Lower lobe of right lung (tissue), 2 donors: ENCODE measurements at regions not wholly inside any gene's neighbourhood (a gene's known extent, or its start where the extent isn't known, plus 50 kb on each side); places are given as distances from the start of the nearest gene placed in this dataset.

Source experiments
- ATAC-seq, 2 donors: fragments of 200-7000 bp; cut with Tn5 transposase; one replicate each; pipeline ENCODE4 v1.9.1; 2020 to 2022; ENCODE audit warnings: mild to moderate bottlenecking in 2 of 2, moderate library complexity in 2 of 2
- DNase-seq: peaks from one replicate; pipeline ENCODE4 v3.0.0-alpha.2; 2020
- H3K27ac ChIP-seq: fragments of 200-600 bp; one replicate; pipeline ENCODE4 v1.8.0; 2022
- H3K27me3 ChIP-seq: fragments of 200-600 bp; one replicate; pipeline ENCODE4 v1.8.0; 2022; ENCODE audit warnings: low read depth
- H3K36me3 ChIP-seq: fragments of 200-600 bp; one replicate; pipeline ENCODE4 v1.8.0; 2022; ENCODE audit warnings: mild to moderate bottlenecking
- H3K4me1 ChIP-seq: fragments of 200-600 bp; one replicate; pipeline ENCODE4 v1.8.0; 2022
- H3K4me3 ChIP-seq: fragments of 200-600 bp; one replicate; pipeline ENCODE4 v1.8.0; 2022; ENCODE audit warnings: mild to moderate bottlenecking
- H3K9me3 ChIP-seq: fragments of 200-600 bp; one replicate; pipeline ENCODE4 v1.8.0; 2022
- CTCF ChIP-seq: fragments of 200-600 bp; IDR thresholded peaks from one replicate; pipeline ENCODE4 v1.8.0; 2022; ENCODE audit warnings: antibody characterized with exemption, mild to moderate bottlenecking
- intact Hi-C: fragments of 100-400 bp; cut with DNase I; formaldehyde crosslinking; loops from one replicate; pipeline ENCODE4 v1.11.0; 2022
- donor health status: DM: no; HTN: yes; CAD: no; lungs with severe emphysema.

DNA sequence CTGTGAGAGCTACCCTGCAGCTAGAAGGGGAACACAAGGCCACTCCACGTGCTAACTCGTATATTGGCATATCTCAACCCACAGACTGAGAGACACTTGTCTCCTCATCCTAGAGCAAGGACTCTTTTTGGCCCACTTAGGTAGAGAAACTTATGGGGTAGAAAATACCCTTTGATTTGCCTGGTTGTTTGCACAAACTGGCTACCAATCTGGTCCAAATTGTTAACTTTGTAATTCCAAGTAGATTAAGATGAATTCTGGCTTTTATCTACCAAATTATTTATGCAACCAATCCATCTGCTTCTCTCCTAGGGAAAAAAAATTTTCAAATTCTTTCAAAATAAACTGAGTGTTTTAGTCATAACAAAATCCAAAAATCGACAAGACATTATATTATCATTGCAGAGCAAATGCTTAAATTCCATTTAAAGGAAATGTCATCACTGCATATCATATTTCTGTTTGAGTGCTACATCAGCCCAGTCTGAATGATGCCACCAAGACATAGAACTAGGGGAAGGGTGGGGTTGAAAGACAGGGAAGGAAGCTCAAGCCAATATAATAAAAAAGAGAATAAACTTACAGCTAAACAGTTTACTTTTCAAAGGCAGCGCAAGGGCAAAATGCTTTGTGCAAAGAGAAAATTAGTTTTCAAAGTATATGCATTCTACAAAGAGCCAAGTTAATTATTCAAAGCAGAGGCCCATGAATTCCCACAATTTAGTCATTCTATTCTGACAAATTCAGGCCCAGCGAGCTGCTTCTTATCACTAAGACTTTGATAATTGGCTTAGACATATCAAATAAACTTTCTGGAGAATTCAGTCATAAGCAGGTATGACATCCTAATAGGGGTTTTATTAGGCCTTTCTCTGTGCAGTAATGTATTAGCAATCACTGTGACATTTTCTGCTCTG is 198.0 kb downstream of the CAAP1 start:
- Histone ChIP-seq H3K27me3 (no peaks in the 10 kb centered on the region), H3K27ac (no peak overlapping the region), H3K36me3 (no peaks in the 10 kb centered on the region), H3K4me3 (no peak overlapping the region), H3K9me3 (peaks cover 6% of the 10 kb centered on the region), H3K4me1 (no peaks in the 10 kb centered on the region)
- TF ChIP-seq CTCF, result no peak
- intact Hi-C loops, result no loop called here
- DNase-seq (no peak), ATAC-seq (no peak)

DNA sequence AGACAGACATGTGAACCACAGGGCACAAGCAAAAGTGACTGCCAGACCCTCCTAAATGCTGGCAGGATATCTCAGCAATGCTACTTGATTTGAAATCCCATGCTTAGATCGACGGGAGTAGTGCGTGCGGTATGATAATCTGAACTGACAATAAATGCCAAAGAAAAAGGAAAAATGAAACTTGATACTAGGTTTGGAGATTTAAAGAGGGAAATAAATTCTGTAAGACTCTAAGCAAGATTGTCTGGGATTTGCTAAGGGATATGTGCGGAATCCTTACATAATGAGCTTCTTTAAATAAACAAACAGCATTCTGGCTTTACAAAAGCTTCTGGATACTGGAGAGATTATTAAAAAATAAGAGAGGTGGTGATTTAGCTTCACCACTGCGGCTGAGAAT is 203.6 kb downstream of the CAAP1 start:
- no peak for DNase-seq
- ATAC-seq, result no peak
- Histone ChIP-seq H3K27ac (no peak overlapping the region), H3K4me3 (no peak overlapping the region), H3K27me3 (no peaks in the 10 kb centered on the region), H3K4me1 (no peaks in the 10 kb centered on the region), H3K36me3 (no peaks in the 10 kb centered on the region), H3K9me3 (no peaks in the 10 kb centered on the region)
- intact Hi-C loops, result no loop called here
- TF ChIP-seq CTCF, result no peak

DNA sequence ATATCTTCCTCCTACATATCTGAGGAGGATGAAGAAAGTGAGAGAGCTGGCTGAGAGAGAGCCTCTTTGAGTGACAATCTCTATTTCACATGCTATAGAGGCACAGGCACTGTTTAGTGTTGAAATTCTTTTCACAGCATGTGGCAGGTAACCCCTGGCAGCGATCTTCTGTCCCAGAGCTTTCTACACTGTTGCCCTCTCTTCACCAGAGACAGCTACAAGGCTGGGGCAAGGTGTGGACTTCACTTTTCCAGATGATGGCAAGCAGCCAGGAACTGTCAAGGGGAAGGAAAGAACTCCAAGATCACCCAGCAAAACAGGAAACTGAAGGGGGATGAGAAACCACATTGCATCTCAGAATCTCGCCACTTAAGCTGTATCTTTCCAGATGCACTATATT is 205.2 kb downstream of the CAAP1 start:
- H3K36me3 ChIP-seq, result no peaks in the 10 kb centered on the region
- DNase-seq, result no peak
- intact Hi-C loops, result no loop called here
- TF ChIP-seq CTCF, result no peak
- no peak overlapping the region for H3K4me3 ChIP-seq
- no peaks in the 10 kb centered on the region for H3K9me3 ChIP-seq
- no peak overlapping the region for H3K27ac ChIP-seq
- no peaks in the 10 kb centered on the region for H3K4me1 ChIP-seq
- H3K27me3 ChIP-seq, result no peaks in the 10 kb centered on the region
- ATAC-seq, result no peak

GRCh38 chr9:26685818-26686217 is 206.8 kb downstream of the CAAP1 start:
- H3K4me1 ChIP-seq, result no peaks in the 10 kb centered on the region
- no peaks in the 10 kb centered on the region for H3K9me3 ChIP-seq
- no peaks in the 10 kb centered on the region for H3K27me3 ChIP-seq
- no peak overlapping the region for H3K4me3 ChIP-seq
- no peak overlapping the region for H3K27ac ChIP-seq
- no peak for DNase-seq
- no peak for TF ChIP-seq CTCF
- no peaks in the 10 kb centered on the region for H3K36me3 ChIP-seq
- intact Hi-C loops, result no loop called here
- ATAC-seq, result no peak

GRCh38 chr9:26684029-26684428 is 208.6 kb downstream of the CAAP1 start:
- ATAC-seq (no peak), DNase-seq (no peak)
- Histone ChIP-seq H3K4me1 (no peaks in the 10 kb centered on the region), H3K27me3 (no peaks in the 10 kb centered on the region), H3K4me3 (no peak overlapping the region), H3K36me3 (no peaks in the 10 kb centered on the region), H3K9me3 (no peaks in the 10 kb centered on the region), H3K27ac (no peak overlapping the region)
- intact Hi-C loops, result no loop called here
- no peak for TF ChIP-seq CTCF
